ENCODE measurements at regions not wholly inside any gene's neighbourhood (a gene's known extent, or its start where the extent isn't known, plus 50 kb on each side); places are given as distances from the start of the nearest gene placed in this dataset.
"Not testable (repeated sequence)": the region's sequence is repeated elsewhere in the genome, so short reads cannot be mapped to it uniquely, and the experiment has no call there.

DNA sequence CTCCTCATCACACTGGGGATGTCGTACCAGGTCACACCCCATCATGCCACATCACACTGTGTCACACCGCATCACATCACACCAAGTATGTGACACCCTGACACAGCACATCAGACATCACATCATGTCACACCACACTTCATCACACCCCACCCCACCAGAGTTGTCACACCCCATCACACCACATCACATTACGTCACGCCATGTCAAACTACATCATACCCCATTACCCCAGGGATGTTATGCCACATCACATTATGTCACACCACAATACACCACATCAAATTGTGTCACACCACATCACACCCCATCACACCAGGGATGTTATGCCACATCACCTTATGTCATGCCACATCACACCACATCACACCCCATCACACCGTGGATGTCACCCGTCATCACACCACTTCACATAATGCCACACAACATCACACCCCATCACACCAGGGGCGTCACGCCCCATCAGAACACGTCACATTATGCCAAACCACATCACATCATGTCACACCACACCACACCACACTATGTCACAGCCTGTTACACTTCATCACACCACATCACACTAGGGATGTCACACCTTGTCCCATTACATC, 133.6 kb downstream of the TMEM121 start:
- intact Hi-C loops (cut with DNase I) = no loop called here
- 82 to 87% (median 85%) methylated on average over 9 of the region's 9 CpGs for WGBS, 4 donors
- H3K36me3 ChIP-seq (replicated peaks in 1 of 2) = no peaks in the 10 kb centered on the region
- no peak overlapping the region for H3K4me3 ChIP-seq
- no peak for DNase-seq
- H3K4me1 ChIP-seq (replicated peaks in 1 of 2) = no peaks in the 10 kb centered on the region
- no peaks in the 10 kb centered on the region for H3K27me3 ChIP-seq
- no peaks in the 10 kb centered on the region for H3K9me3 ChIP-seq (replicated peaks in 1 of 3)
- TF ChIP-seq, protein P1, sequence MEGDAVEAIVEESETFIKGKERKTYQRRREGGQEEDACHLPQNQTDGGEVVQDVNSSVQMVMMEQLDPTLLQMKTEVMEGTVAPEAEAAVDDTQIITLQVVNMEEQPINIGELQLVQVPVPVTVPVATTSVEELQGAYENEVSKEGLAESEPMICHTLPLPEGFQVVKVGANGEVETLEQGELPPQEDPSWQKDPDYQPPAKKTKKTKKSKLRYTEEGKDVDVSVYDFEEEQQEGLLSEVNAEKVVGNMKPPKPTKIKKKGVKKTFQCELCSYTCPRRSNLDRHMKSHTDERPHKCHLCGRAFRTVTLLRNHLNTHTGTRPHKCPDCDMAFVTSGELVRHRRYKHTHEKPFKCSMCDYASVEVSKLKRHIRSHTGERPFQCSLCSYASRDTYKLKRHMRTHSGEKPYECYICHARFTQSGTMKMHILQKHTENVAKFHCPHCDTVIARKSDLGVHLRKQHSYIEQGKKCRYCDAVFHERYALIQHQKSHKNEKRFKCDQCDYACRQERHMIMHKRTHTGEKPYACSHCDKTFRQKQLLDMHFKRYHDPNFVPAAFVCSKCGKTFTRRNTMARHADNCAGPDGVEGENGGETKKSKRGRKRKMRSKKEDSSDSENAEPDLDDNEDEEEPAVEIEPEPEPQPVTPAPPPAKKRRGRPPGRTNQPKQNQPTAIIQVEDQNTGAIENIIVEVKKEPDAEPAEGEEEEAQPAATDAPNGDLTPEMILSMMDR (IDR thresholded peaks at IDR 0.05) = no peak
- TF ChIP-seq POLR2A (IDR thresholded peaks at IDR 0.05) = no peak
- H3K27ac ChIP-seq = no peak overlapping the region

DNA sequence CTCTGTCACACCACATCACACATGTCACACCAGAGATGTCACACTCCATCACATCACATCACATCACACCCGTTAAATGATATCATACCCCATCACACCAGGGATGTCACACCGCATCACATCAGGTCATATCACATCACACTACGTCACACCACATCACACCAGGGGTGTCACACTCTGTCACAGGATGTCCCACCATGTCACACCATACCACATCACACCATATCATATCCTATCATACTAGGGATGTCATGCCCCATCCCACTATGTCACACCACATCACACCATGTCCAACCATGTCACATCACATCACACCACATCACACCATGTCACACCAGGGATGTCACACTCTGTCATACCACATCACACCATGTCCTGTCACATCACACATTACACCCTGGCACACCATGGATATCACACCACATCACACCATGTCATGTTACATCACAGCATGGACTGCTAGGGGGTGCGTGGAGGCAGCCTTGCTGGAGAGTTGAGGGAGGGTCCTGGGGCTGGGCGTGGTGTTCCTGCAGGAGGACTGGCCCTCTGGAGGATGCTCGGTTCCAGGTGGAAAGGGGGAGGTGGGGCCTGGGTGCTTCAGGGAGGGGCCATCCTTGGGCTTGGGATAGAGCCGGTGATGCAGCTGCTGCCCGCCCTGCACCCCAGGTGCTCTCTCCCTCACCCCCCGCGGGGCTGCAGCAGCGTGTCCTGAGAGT, 134.6 kb downstream of the TMEM121 start:
- Histone ChIP-seq H3K36me3 (replicated peaks in 1 of 2) (no peaks in the 10 kb centered on the region), H3K27me3 (no peaks in the 10 kb centered on the region), H3K4me3 (no peak overlapping the region), H3K4me1 (replicated peaks in 1 of 2) (no peaks in the 10 kb centered on the region), H3K9me3 (replicated peaks in 1 of 3) (no peaks in the 10 kb centered on the region), H3K27ac (no peak overlapping the region)
- TF ChIP-seq, protein P1 (IDR thresholded peaks at IDR 0.05) = no peak
- no peak for TF ChIP-seq POLR2A (IDR thresholded peaks at IDR 0.05)
- intact Hi-C loops (cut with DNase I) = no loop called here
- 67 to 87% (median 79%) methylated on average over 5 to 11 of the region's 11 CpGs for WGBS, 4 donors
- DNase-seq = no peak

DNA sequence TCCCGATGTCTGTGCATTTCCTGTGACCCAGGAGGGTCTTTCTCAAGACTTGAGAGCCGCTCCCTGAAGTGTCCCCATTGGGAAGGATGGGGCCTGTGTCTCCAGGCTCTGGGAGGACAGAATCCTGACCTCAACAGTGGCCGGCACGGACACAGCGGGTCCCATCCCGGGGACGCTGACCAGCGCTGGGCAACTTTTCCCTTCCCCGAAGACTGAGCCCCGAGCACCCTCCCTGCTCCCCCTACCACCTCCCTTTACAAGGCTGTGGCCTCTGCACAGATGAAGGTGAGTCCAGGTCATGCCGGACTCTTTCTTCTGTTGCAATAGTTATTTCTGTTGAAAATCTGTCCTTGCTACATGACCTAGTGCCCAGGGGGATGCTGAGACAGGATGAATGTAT, 135.7 kb downstream of the TMEM121 start:
- H3K4me3 ChIP-seq; H3K27me3 ChIP-seq; intact Hi-C loops (cut with DNase I); H3K27ac ChIP-seq; H3K9me3 ChIP-seq (replicated peaks in 1 of 3); DNase-seq; H3K4me1 ChIP-seq (replicated peaks in 1 of 2); H3K36me3 ChIP-seq (replicated peaks in 1 of 2): not testable (repeated sequence)
- 71 to 87% (median 82%) methylated on average over 10 to 11 of the region's 11 CpGs for WGBS, 4 donors

DNA sequence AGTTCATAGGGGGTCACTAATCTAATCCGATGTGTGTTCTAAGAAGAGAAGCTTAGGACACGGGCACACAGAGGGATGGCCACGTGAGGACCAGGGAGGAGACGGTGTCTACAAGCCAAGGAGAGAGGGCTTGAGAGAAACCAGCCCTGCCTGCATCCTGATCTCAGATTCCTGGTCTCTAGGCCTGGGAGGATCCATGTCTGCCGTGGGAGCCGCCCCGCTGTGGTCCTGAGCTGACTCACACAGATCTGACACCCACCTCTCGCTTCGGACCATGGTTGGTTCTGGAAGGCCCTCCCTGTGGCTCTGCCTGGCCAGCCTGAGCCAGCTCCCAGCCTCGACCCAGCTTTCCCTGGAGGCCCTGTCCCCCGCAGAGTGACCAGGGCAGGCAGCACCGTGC, 136.2 kb downstream of the TMEM121 start:
- 78 to 83% methylated on average over 9 of the region's 12 CpGs; no CpG with 5 or more reads in 2 of the 4 donors for WGBS, 4 donors
- DNase-seq; intact Hi-C loops (cut with DNase I); H3K27me3 ChIP-seq; H3K4me1 ChIP-seq (replicated peaks in 1 of 2); H3K36me3 ChIP-seq (replicated peaks in 1 of 2); H3K4me3 ChIP-seq; H3K27ac ChIP-seq; H3K9me3 ChIP-seq (replicated peaks in 1 of 3): not testable (repeated sequence)

DNA sequence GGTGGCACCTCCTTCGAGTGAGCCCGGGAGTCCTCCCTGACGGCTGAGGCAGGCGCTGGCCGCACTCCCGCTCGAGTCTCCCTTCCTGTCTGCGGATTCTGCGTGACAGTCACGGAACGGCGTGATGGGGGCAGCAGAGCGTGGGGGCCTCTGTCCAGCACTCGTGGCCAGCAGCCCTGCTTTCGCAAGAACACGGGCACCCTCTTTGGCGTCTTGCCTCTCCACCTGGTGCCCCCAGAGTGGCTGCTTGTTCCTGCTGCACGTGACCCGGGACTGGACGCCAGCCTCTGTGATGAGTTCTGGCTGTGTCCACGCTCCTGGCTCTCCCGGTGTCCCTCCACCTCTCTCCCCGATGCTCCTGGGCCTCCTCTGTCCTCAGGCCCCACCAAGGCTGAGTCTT, 136.9 kb downstream of the TMEM121 start:
- not testable (repeated sequence) for H3K9me3 ChIP-seq (replicated peaks in 1 of 3)
- 67 to 78% (median 71%) methylated on average over 8 to 17 of the region's 23 CpGs for WGBS, 4 donors

DNA sequence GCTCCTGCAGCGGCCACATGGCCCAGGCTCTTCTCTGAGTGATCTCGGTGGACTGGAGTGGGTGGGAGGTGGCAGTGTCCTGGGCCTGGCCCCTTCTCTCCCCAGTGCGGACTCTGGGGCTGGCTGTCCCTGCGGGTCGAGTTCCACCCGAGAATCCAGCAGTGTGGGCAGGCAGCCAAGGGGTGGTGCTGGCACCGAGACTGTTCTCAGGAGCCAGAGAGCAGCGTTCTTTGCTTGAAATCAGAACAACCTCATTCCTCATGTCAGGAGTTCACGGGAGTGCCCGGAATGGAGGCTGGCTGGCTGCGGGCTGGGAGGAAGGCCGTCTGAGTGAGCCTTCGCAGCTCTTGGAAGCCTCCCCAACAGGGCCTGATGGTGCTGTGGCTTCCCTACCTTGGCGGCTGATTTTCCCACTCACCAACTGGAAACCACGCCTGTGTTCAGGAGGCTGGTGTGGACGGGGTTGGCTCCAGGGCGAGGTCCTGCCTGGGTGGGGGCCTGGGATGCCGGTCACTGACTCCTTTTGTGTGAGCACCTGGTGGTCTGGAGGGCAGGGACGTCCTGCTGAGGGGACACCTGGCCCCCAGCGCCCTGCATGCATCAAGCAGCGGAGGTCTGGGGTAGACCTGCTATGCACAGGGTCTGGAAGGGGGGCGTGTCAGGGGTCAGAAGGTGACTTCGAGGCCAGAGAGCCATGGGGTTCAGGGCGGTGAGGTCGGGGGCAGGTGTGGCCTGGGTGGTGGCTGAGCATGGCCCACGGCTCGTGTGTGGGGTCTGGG, 137.6 kb downstream of the TMEM121 start:
- H3K4me1 ChIP-seq (replicated peaks in 1 of 2); H3K9me3 ChIP-seq (replicated peaks in 1 of 3); H3K4me3 ChIP-seq; H3K27me3 ChIP-seq; intact Hi-C loops (cut with DNase I); H3K36me3 ChIP-seq (replicated peaks in 1 of 2): not testable (repeated sequence)
- H3K27ac ChIP-seq = peak overlapping the region in 1 of 5 donors; percentile 34
- 64 to 85% (median 75%) methylated on average over 2 to 21 of the region's 27 CpGs for WGBS, 4 donors
- peak in 5 of 7 donors; percentile 33 to 70 (median 47) for DNase-seq

More for the DNA sequence above, 136.9 kb downstream of the TMEM121 start:
- H3K36me3 ChIP-seq (replicated peaks in 1 of 2); DNase-seq; intact Hi-C loops (cut with DNase I); H3K27me3 ChIP-seq; H3K27ac ChIP-seq; H3K4me3 ChIP-seq; H3K4me1 ChIP-seq (replicated peaks in 1 of 2): not testable (repeated sequence)
